GM21526 (cell line): ENCODE measurements at regions not wholly inside any gene's neighbourhood (a gene's known extent, or its start where the extent isn't known, plus 50 kb on each side); places are given as distances from the start of the nearest gene placed in this dataset.

ENCODE experiments used
- ATAC-seq: cut with Tn5 transposase; IDR thresholded peaks from one replicate; pipeline ENCODE4 v1.9.1; 2021; ENCODE audit warnings: moderate library complexity; ENCODE audit not compliant: unreplicated experiment, low FRiP score

GRCh38 chr2:200052627-200053026 lies 97.2 kb downstream of the MAIP1 start:
- ATAC-seq, result no peak

- no peak for ATAC-seq
These were observed 99.5 kb downstream of the MAIP1 start for GRCh38 chr2:200054681-200055468.

- no peak for ATAC-seq
These were observed 100.7 kb downstream of the MAIP1 start for GRCh38 chr2:200056105-200056504.

- no peak for ATAC-seq
These were observed 107.8 kb downstream of the MAIP1 start for GRCh38 chr2:200063155-200063554.

- ATAC-seq, result no peak
These were observed 109.5 kb downstream of the MAIP1 start for GRCh38 chr2:200064879-200065278.

GRCh38 chr2:200065477-200065876 lies 110.1 kb downstream of the MAIP1 start:
- no peak for ATAC-seq

- no peak for ATAC-seq
These were observed 111.0 kb downstream of the MAIP1 start for GRCh38 chr2:200066417-200066816.

GRCh38 chr2:200068642-200069041 lies 113.3 kb downstream of the MAIP1 start:
- no peak for ATAC-seq

GRCh38 chr2:200077210-200077650 lies 121.8 kb downstream of the MAIP1 start:
- no peak for ATAC-seq

- ATAC-seq, result no peak
These were observed 122.5 kb downstream of the MAIP1 start for GRCh38 chr2:200077838-200078237.

GRCh38 chr2:200079356-200079755 lies 124.0 kb downstream of the MAIP1 start:
- no peak for ATAC-seq

- no peak for ATAC-seq
These were observed 125.9 kb downstream of the MAIP1 start for GRCh38 chr2:200081236-200081635.

GRCh38 chr2:200081811-200082210 lies 126.4 kb downstream of the MAIP1 start:
- no peak for ATAC-seq

- no peak for ATAC-seq
These were observed 128.7 kb downstream of the MAIP1 start for GRCh38 chr2:200084036-200084435.

GRCh38 chr2:200086911-200087310 lies 131.5 kb downstream of the MAIP1 start:
- ATAC-seq, result no peak

- ATAC-seq, result no peak
These were observed 132.1 kb downstream of the MAIP1 start for GRCh38 chr2:200087451-200087850.

GRCh38 chr2:200089040-200089755 lies 133.8 kb downstream of the MAIP1 start:
- ATAC-seq, result no peak

- no peak for ATAC-seq
These were observed 134.4 kb downstream of the MAIP1 start for GRCh38 chr2:200089756-200090109.

GRCh38 chr2:200090683-200091082 lies 135.3 kb downstream of the MAIP1 start:
- ATAC-seq, result no peak

- no peak for ATAC-seq
These were observed 135.7 kb downstream of the MAIP1 start for GRCh38 chr2:200091126-200091525.

- ATAC-seq, result no peak
These were observed 136.9 kb downstream of the MAIP1 start for GRCh38 chr2:200092235-200092634.

GRCh38 chr2:200095436-200095835 lies 140.1 kb downstream of the MAIP1 start:
- ATAC-seq, result no peak
